Left ventricle myocardium inferior (tissue), 1 donor: ENCODE measurements at regions not wholly inside any gene's neighbourhood (a gene's known extent, or its start where the extent isn't known, plus 50 kb on each side); places are given as distances from the start of the nearest gene placed in this dataset.

ENCODE experiments used
- DNase-seq: peaks from one replicate; pipeline ENCODE4 v3.0.0-alpha.2; 2020
- H3K27ac ChIP-seq: fragments of 200-600 bp; replicated peaks from 2 replicates; pipeline ENCODE4 v1.8.0; 2021
- H3K27me3 ChIP-seq: fragments of 200-600 bp; 2 replicates; pipeline ENCODE4 v1.8.0; 2021; ENCODE audit warnings: low read depth
- H3K36me3 ChIP-seq: fragments of 200-600 bp; 2 replicates; pipeline ENCODE4 v1.8.0; 2021
- H3K4me1 ChIP-seq: fragments of 200-600 bp; 2 replicates; pipeline ENCODE4 v1.8.0; 2021
- H3K4me3 ChIP-seq: fragments of 200-600 bp; 2 replicates; pipeline ENCODE4 v1.8.0; 2021; ENCODE audit warnings: mild to moderate bottlenecking, moderate library complexity
- H3K9me3 ChIP-seq: fragments of 200-600 bp; replicated peaks from 2 replicates; pipeline ENCODE4 v1.8.0; 2021
- intact Hi-C: fragments of 100-400 bp; cut with micrococcal nuclease; formaldehyde crosslinking; loops from one replicate; pipeline ENCODE4 v1.11.0; 2022
- TF ChIP-seq, protein P1 (sequence below): fragments of 200-600 bp; IDR thresholded peaks from 2 replicates; pipeline ENCODE4 v1.8.0; 2021; ENCODE audit warnings: antibody characterized with exemption, mild to moderate bottlenecking, borderline replicate concordance
- donor health status: DM: no; HTN: yes; CAD: no; lungs with severe emphysema.

DNA sequence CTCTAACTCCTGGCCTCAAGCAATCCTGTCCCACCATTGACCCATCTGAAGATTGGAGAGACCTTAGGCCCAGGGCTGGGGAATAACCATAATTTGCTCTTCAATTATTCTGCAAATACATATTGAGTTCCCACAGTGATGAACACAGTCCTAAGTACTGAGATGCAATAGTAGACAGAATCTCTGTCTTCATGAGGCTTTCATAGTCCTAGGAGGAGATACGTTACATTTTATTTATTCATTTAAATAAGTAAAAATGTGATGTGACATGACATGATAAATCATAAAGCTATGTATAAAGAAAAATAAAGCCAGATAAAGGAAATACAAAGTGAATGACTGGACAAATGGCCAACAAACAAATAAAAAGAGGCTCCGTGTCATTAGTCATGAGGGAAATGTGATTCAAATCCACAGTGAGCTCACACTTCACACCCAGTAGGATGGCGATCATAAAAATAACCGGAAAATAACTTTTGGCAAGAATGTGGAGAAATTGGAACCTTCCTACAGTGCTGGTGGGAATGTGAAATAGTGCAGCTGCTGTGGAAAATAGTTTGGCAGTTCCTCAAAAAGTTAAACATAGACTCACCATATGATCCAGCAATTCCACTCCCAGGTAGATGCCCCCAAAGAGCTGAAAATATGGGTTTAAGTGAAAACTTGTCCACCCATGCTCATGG, 52.1 kb upstream of the JCAD start:
- Histone ChIP-seq H3K9me3 (no peaks in the 10 kb centered on the region), H3K4me3 (no peak overlapping the region), H3K36me3 (no peaks in the 10 kb centered on the region), H3K27me3 (peaks cover 5% of the 10 kb centered on the region), H3K27ac (no peak overlapping the region), H3K4me1 (peaks cover 17% of the 10 kb centered on the region)
- intact Hi-C loops = no loop called here
- TF ChIP-seq, protein P1, sequence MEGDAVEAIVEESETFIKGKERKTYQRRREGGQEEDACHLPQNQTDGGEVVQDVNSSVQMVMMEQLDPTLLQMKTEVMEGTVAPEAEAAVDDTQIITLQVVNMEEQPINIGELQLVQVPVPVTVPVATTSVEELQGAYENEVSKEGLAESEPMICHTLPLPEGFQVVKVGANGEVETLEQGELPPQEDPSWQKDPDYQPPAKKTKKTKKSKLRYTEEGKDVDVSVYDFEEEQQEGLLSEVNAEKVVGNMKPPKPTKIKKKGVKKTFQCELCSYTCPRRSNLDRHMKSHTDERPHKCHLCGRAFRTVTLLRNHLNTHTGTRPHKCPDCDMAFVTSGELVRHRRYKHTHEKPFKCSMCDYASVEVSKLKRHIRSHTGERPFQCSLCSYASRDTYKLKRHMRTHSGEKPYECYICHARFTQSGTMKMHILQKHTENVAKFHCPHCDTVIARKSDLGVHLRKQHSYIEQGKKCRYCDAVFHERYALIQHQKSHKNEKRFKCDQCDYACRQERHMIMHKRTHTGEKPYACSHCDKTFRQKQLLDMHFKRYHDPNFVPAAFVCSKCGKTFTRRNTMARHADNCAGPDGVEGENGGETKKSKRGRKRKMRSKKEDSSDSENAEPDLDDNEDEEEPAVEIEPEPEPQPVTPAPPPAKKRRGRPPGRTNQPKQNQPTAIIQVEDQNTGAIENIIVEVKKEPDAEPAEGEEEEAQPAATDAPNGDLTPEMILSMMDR = no peak
- no peak for DNase-seq
